ENCODE measurements at regions not wholly inside any gene's neighbourhood (a gene's known extent, or its start where the extent isn't known, plus 50 kb on each side); places are given as distances from the start of the nearest gene placed in this dataset.

- TF ChIP-seq, protein P1, sequence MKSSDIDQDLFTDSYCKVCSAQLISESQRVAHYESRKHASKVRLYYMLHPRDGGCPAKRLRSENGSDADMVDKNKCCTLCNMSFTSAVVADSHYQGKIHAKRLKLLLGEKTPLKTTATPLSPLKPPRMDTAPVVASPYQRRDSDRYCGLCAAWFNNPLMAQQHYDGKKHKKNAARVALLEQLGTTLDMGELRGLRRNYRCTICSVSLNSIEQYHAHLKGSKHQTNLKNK (CRISPR knock-in tag; IDR thresholded peaks at IDR 0.05) = no peak
- TF ChIP-seq RORB (CRISPR knock-in tag; IDR thresholded peaks at IDR 0.05) (no peak), ARID4B (CRISPR knock-in tag; IDR thresholded peaks at IDR 0.05; ENCODE audit: borderline replicate concordance) (no peak)
These were observed 51.2 kb upstream of the TLR3 start (continued) for GRCh38 chr4:186017801-186018200.

GRCh38 chr4:186018261-186018660, 50.7 kb upstream of the TLR3 start:
- no peak overlapping the region for H3K27ac Mint-ChIP-seq
- no peak for DNase-seq (ENCODE audit: low spot score)
- no peak for ATAC-seq
- ChIA-PET POLR2A (interaction anchor here (0.7 kb wide), 1 partner anchor 180 kb away, joined by 3 read pairs; no protein-coding TSS in a partner anchor), CTCF (interaction anchor here (1.1 to 2.6 kb wide), 3 partner anchors 14 to 420 kb away, joined by 3 to 8 read pairs (median 4); no protein-coding TSS in a partner anchor)
- peaks cover 4% of the 10 kb centered on the region; the same call in 1 of the 2 replicates for H3K27me3 Mint-ChIP-seq (ENCODE audit: low read depth)
- no peaks in the 10 kb centered on the region for H3K36me3 Mint-ChIP-seq
- H3K4me3 Mint-ChIP-seq = no peak overlapping the region
- TF ChIP-seq, protein P2, sequence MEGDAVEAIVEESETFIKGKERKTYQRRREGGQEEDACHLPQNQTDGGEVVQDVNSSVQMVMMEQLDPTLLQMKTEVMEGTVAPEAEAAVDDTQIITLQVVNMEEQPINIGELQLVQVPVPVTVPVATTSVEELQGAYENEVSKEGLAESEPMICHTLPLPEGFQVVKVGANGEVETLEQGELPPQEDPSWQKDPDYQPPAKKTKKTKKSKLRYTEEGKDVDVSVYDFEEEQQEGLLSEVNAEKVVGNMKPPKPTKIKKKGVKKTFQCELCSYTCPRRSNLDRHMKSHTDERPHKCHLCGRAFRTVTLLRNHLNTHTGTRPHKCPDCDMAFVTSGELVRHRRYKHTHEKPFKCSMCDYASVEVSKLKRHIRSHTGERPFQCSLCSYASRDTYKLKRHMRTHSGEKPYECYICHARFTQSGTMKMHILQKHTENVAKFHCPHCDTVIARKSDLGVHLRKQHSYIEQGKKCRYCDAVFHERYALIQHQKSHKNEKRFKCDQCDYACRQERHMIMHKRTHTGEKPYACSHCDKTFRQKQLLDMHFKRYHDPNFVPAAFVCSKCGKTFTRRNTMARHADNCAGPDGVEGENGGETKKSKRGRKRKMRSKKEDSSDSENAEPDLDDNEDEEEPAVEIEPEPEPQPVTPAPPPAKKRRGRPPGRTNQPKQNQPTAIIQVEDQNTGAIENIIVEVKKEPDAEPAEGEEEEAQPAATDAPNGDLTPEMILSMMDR (IDR thresholded peaks at IDR 0.05) = no peak
- no peak for TF ChIP-seq HMGXB4 (CRISPR knock-in tag; IDR thresholded peaks at IDR 0.05)
- TF ChIP-seq NR1H2 (CRISPR knock-in tag; IDR thresholded peaks at IDR 0.05) = no peak
- TF ChIP-seq ZNF121 (CRISPR knock-in tag; IDR thresholded peaks at IDR 0.05) = no peak
- TF ChIP-seq ESRRA (CRISPR knock-in tag; IDR thresholded peaks at IDR 0.05; ENCODE audit: borderline replicate concordance) = no peak
- no peak for TF ChIP-seq ETV6 (CRISPR knock-in tag; IDR thresholded peaks at IDR 0.05)
- no peak for TF ChIP-seq ZSCAN18 (CRISPR knock-in tag; IDR thresholded peaks at IDR 0.05)
- no peak for TF ChIP-seq FOXP1 (CRISPR knock-in tag; IDR thresholded peaks at IDR 0.05; ENCODE audit: borderline replicate concordance)
- TF ChIP-seq, protein P3, sequence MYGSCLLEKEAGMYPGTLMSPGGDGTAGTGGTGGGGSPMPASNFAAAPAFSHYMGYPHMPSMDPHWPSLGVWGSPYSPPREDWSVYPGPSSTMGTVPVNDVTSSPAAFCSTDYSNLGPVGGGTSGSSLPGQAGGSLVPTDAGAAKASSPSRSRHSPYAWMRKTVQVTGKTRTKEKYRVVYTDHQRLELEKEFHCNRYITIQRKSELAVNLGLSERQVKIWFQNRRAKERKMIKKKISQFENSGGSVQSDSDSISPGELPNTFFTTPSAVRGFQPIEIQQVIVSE (CRISPR knock-in tag; IDR thresholded peaks at IDR 0.05; ENCODE audit: borderline replicate concordance) = no peak
- TF ChIP-seq IRF2 (CRISPR knock-in tag; IDR thresholded peaks at IDR 0.05; ENCODE audit: borderline replicate concordance, low read depth) = no peak
- no peak for TF ChIP-seq SMAD3 (CRISPR knock-in tag; IDR thresholded peaks at IDR 0.05; ENCODE audit: borderline replicate concordance)
- no peak for TF ChIP-seq ZNF671 (CRISPR knock-in tag; IDR thresholded peaks at IDR 0.05)
- TF ChIP-seq TEAD1 (CRISPR knock-in tag; IDR thresholded peaks at IDR 0.05) = no peak
- peaks cover 6% of the 10 kb centered on the region for H3K9me3 Mint-ChIP-seq
- H3K4me1 Mint-ChIP-seq = peaks cover 42% of the 10 kb centered on the region
